PFSK-1 (cell line): ENCODE measurements at regions not wholly inside any gene's neighbourhood (a gene's known extent, or its start where the extent isn't known, plus 50 kb on each side); places are given as distances from the start of the nearest gene placed in this dataset.

Source experiments
- FOXP2 ChIP-seq: optimal IDR thresholded peaks from 2 replicates; pipeline ENCODE3; 2011; ENCODE audit warnings: borderline replicate concordance, control low read depth, inconsistent platforms; ENCODE audit not compliant: insufficient read depth; ENCODE audit errors: extremely low read length, extremely low read depth
- POLR2AphosphoS5 ChIP-seq: IDR thresholded peaks from 2 replicates; pipeline ENCODE4 v1.6.1; 2012; ENCODE audit warnings: low read depth, mild to moderate bottlenecking, control low read depth, low read length, moderate library complexity
- REST ChIP-seq, 2 experiments: IDR thresholded peaks; 2 replicates each; pipeline versions ENCODE4 v1.6.1 to v1.8.0; 2011 to 2012; ENCODE audit warnings: low read depth in 2 of 2, low read length in 2 of 2, control low read depth in 1 of 2, inconsistent platforms in 1 of 2, mild to moderate bottlenecking in 1 of 2, moderate library complexity in 1 of 2; ENCODE audit not compliant: insufficient read depth in 1 of 2
- SIN3A ChIP-seq: IDR thresholded peaks from 2 replicates; pipeline ENCODE4 v1.6.1; 2012; ENCODE audit warnings: mild to moderate bottlenecking, low read length, moderate library complexity, borderline replicate concordance; ENCODE audit not compliant: insufficient read depth
- TAF1 ChIP-seq: IDR thresholded peaks from 2 replicates; pipeline ENCODE4 v1.6.1; 2012; ENCODE audit warnings: low read length, control low read depth, borderline replicate concordance; ENCODE audit not compliant: insufficient read depth

- no peak for TF ChIP-seq TAF1
- no peak for TF ChIP-seq REST (IDR thresholded peaks at IDR 0.05; ENCODE audit: insufficient read depth in 1 of 2, low read depth in 2 of 2, low read length in 2 of 2)
- TF ChIP-seq POLR2AphosphoS5 = no peak
- TF ChIP-seq FOXP2 = no peak
- TF ChIP-seq SIN3A = no peak
Observed at GRCh38 chr15:61750271-61751084, 309.8 kb downstream of the VPS13C start.
